Large intestine (tissue), 3 donors: ENCODE measurements at regions not wholly inside any gene's neighbourhood (a gene's known extent, or its start where the extent isn't known, plus 50 kb on each side); places are given as distances from the start of the nearest gene placed in this dataset.
"Not testable (repeated sequence)": the region's sequence is repeated elsewhere in the genome, so short reads cannot be mapped to it uniquely, and the experiment has no call there.

Experiments
- DNase-seq, 2 donors: peaks; one replicate each; pipeline versions ENCODE4 v3.0.0 to v3.0.0-alpha.2; 2013
- H3K27ac ChIP-seq: one replicate; pipeline ENCODE4 v1.5.1; 2013; ENCODE audit warnings: low read length
- H3K27me3 ChIP-seq: 2 replicates; pipeline ENCODE4 v1.6.1; 2013; ENCODE audit warnings: low read length; ENCODE audit not compliant: control insufficient read depth, insufficient read depth
- H3K36me3 ChIP-seq: 2 replicates; pipeline ENCODE4 v1.6.1; 2013; ENCODE audit warnings: low read length; ENCODE audit not compliant: control insufficient read depth, insufficient read depth
- H3K4me1 ChIP-seq: one replicate; pipeline ENCODE4 v1.6.1; 2013; ENCODE audit warnings: low read length; ENCODE audit not compliant: control insufficient read depth, insufficient read depth
- H3K4me3 ChIP-seq: one replicate; pipeline ENCODE4 v1.5.1; 2013; ENCODE audit warnings: low read length
- H3K9me3 ChIP-seq: one replicate; pipeline ENCODE4 v1.6.1; 2013; ENCODE audit warnings: mild to moderate bottlenecking, low read depth, low read length, moderate library complexity; ENCODE audit not compliant: control insufficient read depth
- WGBS: methylation state at CpG from one replicate; pipeline ENCODE4 v1.1.5; 2013; ENCODE audit warnings: low lambda C conversion rate; ENCODE audit not compliant: insufficient coverage; 5-methylcytosine and 5-hydroxymethylcytosine counted together

DNA sequence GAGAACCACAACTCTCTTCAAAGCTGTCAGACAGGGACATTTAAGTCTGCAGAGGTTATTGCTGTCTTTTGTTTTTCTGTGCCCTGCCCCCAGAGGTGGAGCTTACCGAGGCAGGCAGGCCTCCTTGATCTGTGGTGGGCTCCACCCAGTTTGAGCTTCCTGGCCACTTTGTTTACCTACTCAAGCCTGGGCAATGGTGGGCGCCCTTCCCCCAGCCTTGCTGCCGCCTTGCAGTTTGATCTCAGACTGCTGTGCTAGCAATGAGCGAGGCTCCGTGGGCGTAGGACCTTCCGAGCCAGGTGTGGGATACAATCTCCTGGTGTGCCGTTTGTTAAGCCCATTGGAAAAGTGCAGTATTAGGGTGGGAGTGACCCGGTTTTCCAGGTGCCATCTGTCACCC, 822.1 kb downstream of the KCNMA1 start:
- DNase-seq, H3K4me1 ChIP-seq, H3K4me3 ChIP-seq, H3K36me3 ChIP-seq, H3K9me3 ChIP-seq, H3K27ac ChIP-seq, H3K27me3 ChIP-seq: not testable (repeated sequence)
- WGBS: no CpG with 5 or more reads among the region's 9 CpGs

DNA sequence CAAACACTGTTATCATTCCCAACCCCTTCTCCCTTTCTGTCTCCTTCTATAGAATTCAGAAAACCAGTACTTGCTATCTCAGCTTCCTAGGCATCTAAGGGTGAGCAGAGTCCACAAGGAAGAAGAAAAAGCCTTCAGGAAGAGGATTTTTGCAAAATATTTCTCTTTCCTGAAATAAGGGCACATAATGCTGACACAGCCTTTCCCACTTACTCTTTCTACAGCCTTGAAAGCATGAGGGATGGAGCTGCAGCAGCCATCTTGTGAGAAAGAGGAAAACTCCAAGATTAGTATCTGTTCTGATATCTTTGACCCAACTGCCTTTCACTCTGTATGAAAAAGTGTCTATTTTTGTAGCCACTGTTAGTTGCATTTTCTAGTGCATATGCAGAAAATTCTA, 826.2 kb downstream of the KCNMA1 start:
- no peak for DNase-seq
- Histone ChIP-seq H3K36me3 (no peaks in the 10 kb centered on the region), H3K27me3 (no peaks in the 10 kb centered on the region), H3K27ac (no peak overlapping the region), H3K4me3 (no peak overlapping the region), H3K9me3 (no peaks in the 10 kb centered on the region), H3K4me1 (no peaks in the 10 kb centered on the region)

DNA sequence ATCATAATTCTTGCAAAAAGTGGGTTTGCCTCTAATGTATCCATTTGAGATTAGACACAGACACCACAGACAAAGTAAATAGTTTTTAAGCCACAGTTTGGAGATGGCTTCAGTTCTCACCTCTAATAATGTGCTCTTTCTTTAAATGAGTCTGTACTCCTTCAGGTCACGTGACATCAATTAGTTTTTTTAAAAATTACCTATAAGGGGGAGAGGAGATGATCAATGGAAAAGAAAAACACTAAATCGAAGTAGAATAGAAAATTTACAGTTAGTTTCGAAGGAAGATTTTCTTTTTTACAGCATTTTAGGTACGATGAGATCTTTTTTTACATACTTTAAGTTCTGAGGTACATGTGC, 849.2 kb downstream of the KCNMA1 start:
- Histone ChIP-seq H3K36me3 (no peaks in the 10 kb centered on the region), H3K9me3 (no peaks in the 10 kb centered on the region), H3K4me3 (no peak overlapping the region), H3K27me3 (no peaks in the 10 kb centered on the region), H3K27ac (no peak overlapping the region), H3K4me1 (no peaks in the 10 kb centered on the region)
- 86% methylated on average over 1 of the region's 4 CpGs for WGBS
- no peak for DNase-seq

DNA sequence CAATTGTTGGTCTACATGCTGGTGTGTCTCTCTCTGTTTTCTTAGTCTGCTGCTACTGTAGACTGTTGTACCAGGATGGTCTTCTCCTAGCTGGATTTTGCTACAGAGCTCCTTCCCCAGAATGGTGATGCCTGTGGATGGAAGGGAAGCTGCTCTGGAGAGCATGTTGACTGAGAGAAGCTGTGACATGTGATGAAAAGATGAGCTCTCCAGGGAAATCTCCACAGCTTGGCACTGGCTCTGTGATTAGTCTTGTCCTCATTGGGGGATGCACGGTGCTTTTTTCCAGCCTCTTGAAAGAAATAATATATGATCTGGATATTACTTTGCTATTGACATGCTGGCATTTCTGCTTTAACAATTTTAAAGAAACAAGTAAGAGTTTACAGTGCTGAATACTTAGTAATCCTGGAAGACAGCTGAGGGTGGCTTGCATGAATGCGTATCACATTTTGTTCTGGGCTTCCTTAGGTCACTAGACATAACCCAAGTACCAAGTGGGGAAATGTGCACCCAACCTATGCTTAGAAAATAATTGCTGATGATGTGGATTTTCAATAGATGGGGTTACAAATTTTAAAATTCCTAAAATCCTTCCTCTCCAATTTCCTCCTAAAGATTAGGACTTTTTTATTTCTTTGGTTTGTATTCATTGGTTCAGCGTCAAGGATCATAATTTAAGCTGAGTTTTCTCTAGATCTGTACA, 849.7 kb downstream of the KCNMA1 start:
- Histone ChIP-seq H3K27ac (no peak overlapping the region), H3K9me3 (no peaks in the 10 kb centered on the region), H3K27me3 (no peaks in the 10 kb centered on the region), H3K36me3 (no peaks in the 10 kb centered on the region), H3K4me3 (no peak overlapping the region), H3K4me1 (no peaks in the 10 kb centered on the region)
- no peak for DNase-seq
- WGBS: 89% methylated on average over 1 of the region's 3 CpGs

DNA sequence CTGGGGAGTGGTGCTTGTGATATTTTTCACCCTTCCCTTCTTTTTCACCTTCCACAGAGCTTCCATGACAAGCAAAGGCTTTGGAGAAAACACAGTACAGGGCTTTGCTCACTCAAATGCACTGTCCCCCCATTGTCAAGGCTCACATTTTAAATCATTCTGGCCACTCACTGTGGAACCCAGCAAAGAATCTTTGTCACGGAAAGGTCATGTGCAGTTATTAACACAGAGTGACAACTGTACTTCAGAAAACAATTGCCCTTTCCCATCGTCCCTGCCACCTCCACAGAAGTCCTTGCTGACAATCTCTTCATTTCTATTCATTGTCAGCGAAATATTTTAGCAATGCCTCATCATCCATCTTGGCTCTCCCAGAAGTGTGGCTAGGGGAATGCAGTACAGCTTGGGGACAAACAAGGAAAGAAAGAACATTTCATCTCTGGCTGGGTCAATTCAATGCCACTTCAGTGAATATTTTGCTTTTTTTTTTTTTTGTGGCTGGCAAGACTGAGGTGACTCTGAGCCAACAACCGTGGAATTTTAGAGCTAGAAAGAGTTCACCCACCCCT, 851.0 kb downstream of the KCNMA1 start:
- Histone ChIP-seq H3K4me3 (no peak overlapping the region), H3K27me3 (no peaks in the 10 kb centered on the region), H3K4me1 (no peaks in the 10 kb centered on the region), H3K36me3 (no peaks in the 10 kb centered on the region), H3K9me3 (no peaks in the 10 kb centered on the region), H3K27ac (no peak overlapping the region)
- 79% methylated on average over 2 of the region's 4 CpGs for WGBS
- DNase-seq: no peak

DNA sequence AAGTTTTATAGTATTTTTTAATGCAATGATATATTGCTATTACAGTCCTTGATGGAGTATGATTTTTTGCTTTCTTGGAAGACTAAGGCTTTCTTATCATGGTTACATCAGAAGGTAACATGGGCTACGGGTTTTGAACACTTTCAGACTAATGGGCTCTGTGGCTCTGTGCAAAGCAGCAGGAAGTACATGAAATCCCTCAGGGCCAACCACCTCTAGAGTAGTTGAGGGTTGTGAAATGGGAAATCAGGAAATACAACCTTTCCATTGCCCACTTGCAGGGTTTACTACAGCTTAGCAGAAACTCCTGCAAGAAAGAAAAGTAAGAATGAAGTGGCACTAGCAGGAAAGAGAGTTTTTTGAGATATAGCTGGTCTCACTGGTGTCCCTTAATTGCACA, 853.5 kb downstream of the KCNMA1 start:
- Histone ChIP-seq H3K36me3 (no peaks in the 10 kb centered on the region), H3K27me3 (peaks cover 11% of the 10 kb centered on the region), H3K9me3 (no peaks in the 10 kb centered on the region), H3K27ac (no peak overlapping the region), H3K4me3 (no peak overlapping the region), H3K4me1 (no peaks in the 10 kb centered on the region)
- no CpG with 5 or more reads among the region's 1 CpG for WGBS
- no peak for DNase-seq

DNA sequence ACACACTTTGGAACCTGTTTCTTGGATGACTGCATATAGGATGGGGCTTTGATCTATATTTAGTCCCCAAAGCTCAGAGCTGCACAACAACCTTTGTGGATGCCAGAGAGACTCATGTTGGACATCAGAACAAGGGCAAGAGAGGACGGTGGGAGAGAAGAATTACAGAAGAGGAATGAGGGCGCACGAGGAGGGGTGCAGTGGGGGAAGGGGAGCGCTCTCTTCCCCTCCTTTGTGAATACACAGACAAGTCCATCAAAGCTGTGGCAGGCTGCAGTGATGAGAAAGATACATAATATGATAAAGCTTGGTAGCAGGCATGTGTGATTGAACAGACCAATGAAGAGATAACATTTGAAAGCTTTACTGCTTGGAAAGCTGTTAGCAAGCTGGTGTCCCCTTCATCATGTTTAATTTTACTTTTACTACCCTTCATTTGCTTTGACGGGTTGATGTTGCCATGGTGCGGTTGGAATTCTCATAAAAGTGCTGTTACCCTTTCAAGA, 857.8 kb downstream of the KCNMA1 start:
- WGBS: 40% methylated on average over 1 of the region's 6 CpGs
- H3K9me3 ChIP-seq: peaks cover 1% of the 10 kb centered on the region
- no peak overlapping the region for H3K27ac ChIP-seq
- no peak overlapping the region for H3K4me3 ChIP-seq
- peaks cover 11% of the 10 kb centered on the region for H3K27me3 ChIP-seq
- DNase-seq: no peak
- H3K4me1 ChIP-seq: no peaks in the 10 kb centered on the region
- no peaks in the 10 kb centered on the region for H3K36me3 ChIP-seq

DNA sequence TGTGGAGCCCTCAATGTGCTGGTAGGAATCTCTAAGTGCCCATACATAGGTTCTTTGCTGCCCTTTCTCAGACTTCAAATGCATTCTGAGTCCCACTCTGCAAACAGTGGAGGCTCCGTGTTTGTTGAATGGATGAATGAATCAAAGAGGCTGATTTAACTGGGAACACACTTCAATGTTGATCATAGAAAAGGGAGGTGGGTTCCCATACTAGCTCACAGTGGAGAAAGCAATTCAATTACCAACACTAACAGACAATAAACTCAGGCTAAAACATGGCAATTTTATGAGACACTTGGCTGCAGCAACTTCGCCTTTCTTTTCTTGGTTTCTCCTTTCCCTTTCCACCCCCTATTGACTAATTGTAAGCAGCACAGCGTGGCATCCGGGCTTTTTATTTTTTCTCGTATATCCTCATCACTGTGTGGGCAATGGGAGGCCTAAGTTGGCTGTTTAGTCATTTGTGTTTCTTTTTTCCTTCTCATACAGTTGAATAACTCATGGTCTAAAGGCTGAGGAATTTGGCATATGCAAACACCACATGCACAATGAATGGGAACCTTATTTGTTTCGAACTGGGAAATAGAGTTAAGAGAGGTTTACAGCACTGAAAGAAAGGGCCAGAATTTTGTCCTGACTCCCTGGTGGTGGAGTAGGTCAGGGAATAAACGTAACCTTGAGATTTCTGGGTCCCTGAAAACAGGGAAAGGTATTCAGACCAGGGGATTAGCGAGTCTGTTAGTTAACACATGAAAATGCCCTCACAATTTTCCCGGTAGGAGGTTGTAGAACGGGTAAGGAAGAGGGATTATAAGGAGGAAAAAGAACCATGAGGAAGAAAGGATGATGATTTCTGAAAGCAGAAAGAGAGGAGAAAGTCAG, 858.5 kb downstream of the KCNMA1 start:
- DNase-seq: peak in 1 of 2 donors; percentile 4
- WGBS: 36% methylated on average over 7 of the region's 10 CpGs
- H3K4me1 ChIP-seq: no peaks in the 10 kb centered on the region

DNA sequence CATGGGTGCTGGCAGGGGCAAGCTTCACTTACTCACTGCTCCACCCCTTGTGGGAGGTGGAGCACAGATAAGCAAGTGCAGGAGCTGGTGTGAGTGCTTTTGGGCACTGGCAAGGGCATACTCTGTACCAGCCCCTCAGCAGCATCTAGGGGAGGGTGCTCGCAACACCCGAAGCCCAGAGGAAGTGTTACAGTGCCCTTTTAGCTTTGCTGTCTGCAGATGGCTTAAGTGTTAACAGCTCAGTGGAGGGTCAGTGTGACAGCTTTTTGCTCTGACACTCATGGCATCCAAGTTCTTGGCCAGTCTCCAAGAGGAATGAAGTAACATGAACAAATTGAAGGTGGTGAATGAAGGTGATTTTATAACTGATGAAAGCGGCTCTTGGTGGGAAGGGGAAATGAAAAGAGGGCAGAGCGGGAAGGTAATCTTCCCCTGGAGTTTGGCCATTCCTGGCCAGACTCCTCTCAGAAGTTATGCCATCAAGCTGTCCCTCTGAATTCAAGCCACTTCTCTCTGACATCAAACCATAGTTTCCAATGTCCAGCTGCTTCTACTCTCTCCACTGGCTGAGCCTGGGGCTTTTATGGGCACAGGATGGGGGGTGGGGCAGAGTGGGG, 862.5 kb downstream of the KCNMA1 start:
- H3K27ac ChIP-seq: no peak overlapping the region
- no peak for DNase-seq
- H3K36me3 ChIP-seq: no peaks in the 10 kb centered on the region
- WGBS: 100% methylated on average over 2 of the region's 4 CpGs
- H3K27me3 ChIP-seq: peaks cover 6% of the 10 kb centered on the region
- no peaks in the 10 kb centered on the region for H3K4me1 ChIP-seq
- H3K9me3 ChIP-seq: peaks cover 3% of the 10 kb centered on the region
- H3K4me3 ChIP-seq: no peak overlapping the region

More for the DNA sequence above, 858.5 kb downstream of the KCNMA1 start:
- H3K4me3 ChIP-seq: no peak overlapping the region
- no peaks in the 10 kb centered on the region for H3K36me3 ChIP-seq
- no peak overlapping the region for H3K27ac ChIP-seq
- peaks cover 3% of the 10 kb centered on the region for H3K9me3 ChIP-seq
- H3K27me3 ChIP-seq: peaks cover 11% of the 10 kb centered on the region

DNA sequence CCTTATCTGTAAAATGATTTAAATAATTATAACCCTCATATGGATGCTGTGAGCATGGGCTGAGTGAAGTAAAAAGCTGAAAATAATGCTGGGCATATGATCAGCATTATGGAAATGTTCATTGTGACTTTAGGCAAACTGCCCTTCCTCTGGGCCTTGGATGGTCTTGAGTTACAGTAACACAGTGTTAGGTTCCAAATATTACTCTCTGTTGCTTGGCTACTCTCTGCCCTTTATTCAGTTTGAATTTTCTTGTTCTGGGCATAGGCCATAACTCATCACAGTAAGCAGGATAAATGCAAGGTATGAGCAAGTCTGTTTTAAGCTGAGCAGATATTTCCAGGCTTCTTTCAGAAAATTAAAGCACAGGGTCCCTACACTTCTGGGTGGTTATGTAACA, 868.0 kb downstream of the KCNMA1 start:
- H3K27ac ChIP-seq: no peak overlapping the region
- no peaks in the 10 kb centered on the region for H3K36me3 ChIP-seq
- no peaks in the 10 kb centered on the region for H3K4me1 ChIP-seq
- H3K4me3 ChIP-seq: no peak overlapping the region
- H3K27me3 ChIP-seq: peaks cover 3% of the 10 kb centered on the region
- no peak for DNase-seq
- no peaks in the 10 kb centered on the region for H3K9me3 ChIP-seq
